HUES64 (cell line): ENCODE measurements at regions not wholly inside any gene's neighbourhood (a gene's known extent, or its start where the extent isn't known, plus 50 kb on each side); places are given as distances from the start of the nearest gene placed in this dataset.
"Not testable (repeated sequence)": the region's sequence is repeated elsewhere in the genome, so short reads cannot be mapped to it uniquely, and the experiment has no call there.

Experiments
- H3K27ac ChIP-seq: 2 replicates; pipeline ENCODE4 v1.7.0; 2013; ENCODE audit warnings: low read depth, low read length, inconsistent platforms
- H3K27me3 ChIP-seq: 2 replicates; pipeline ENCODE4 v1.6.1; 2013; ENCODE audit warnings: mild to moderate bottlenecking, low read length; ENCODE audit not compliant: insufficient read depth
- H3K36me3 ChIP-seq: 2 replicates; pipeline ENCODE4 v1.6.1; 2013; ENCODE audit warnings: mild to moderate bottlenecking, low read length; ENCODE audit not compliant: insufficient read depth
- H3K4me1 ChIP-seq: 2 replicates; pipeline ENCODE4 v1.6.1; 2013; ENCODE audit warnings: mild to moderate bottlenecking, low read length, moderate library complexity; ENCODE audit not compliant: insufficient read depth
- H3K4me3 ChIP-seq: 2 replicates; pipeline ENCODE4 v1.5.1; 2013; ENCODE audit warnings: mild to moderate bottlenecking, low read length, moderate library complexity
- H3K9ac ChIP-seq: 2 replicates; pipeline ENCODE4 v1.6.1; 2013; ENCODE audit warnings: mild to moderate bottlenecking, low read depth, low read length
- H3K9me3 ChIP-seq: 2 replicates; pipeline ENCODE4 v1.6.1; 2013; ENCODE audit warnings: low read depth, low read length; ENCODE audit not compliant: insufficient read depth
- WGBS: fragments of 150-250, 120-280 bp; methylation state at CpG from one replicate; pipeline ENCODE4 v1.1.7; 2013; ENCODE audit warnings: missing lambda C conversion rate; 5-methylcytosine and 5-hydroxymethylcytosine counted together

- not testable (repeated sequence) for H3K36me3 ChIP-seq, H3K27ac ChIP-seq, H3K4me1 ChIP-seq, H3K9me3 ChIP-seq, H3K9ac ChIP-seq, H3K27me3 ChIP-seq, H3K4me3 ChIP-seq
- 93% methylated on average over 39 of the region's 39 CpGs for WGBS
Observed at GRCh38 chr18:64725657-64726056, 576.8 kb upstream of the LINC00305 start.

- Histone ChIP-seq H3K4me1 (no peaks in the 10 kb centered on the region), H3K27me3 (no peaks in the 10 kb centered on the region), H3K36me3 (no peaks in the 10 kb centered on the region), H3K9ac (no peak overlapping the region), H3K4me3 (no peak overlapping the region), H3K9me3 (no peaks in the 10 kb centered on the region), H3K27ac (no peak overlapping the region)
- WGBS: 94% methylated on average over 19 of the region's 19 CpGs
Observed at GRCh38 chr18:64720781-64721464, 572.0 kb upstream of the LINC00305 start.

- Histone ChIP-seq H3K9ac (no peak overlapping the region), H3K27me3 (no peaks in the 10 kb centered on the region), H3K36me3 (no peaks in the 10 kb centered on the region), H3K27ac (no peak overlapping the region), H3K4me1 (0 out of 2 replicates have a peak, but pooled peaks cover 5% of the 10 kb centered on the region), H3K4me3 (no peak overlapping the region), H3K9me3 (no peaks in the 10 kb centered on the region)
- 89% methylated on average over 6 of the region's 6 CpGs for WGBS
Observed at GRCh38 chr18:64718808-64719207, 569.9 kb upstream of the LINC00305 start.

GRCh38 chr18:64717026-64717425 is 568.1 kb upstream of the LINC00305 start:
- WGBS: 72% methylated on average over 2 of the region's 2 CpGs
- H3K4me1 ChIP-seq: 0 out of 2 replicates have a peak, but pooled peaks cover 5% of the 10 kb centered on the region
- no peaks in the 10 kb centered on the region for H3K27me3 ChIP-seq
- H3K4me3 ChIP-seq: no peak overlapping the region
- H3K27ac ChIP-seq: no peak overlapping the region
- H3K9ac ChIP-seq: no peak overlapping the region
- H3K9me3 ChIP-seq: no peaks in the 10 kb centered on the region
- H3K36me3 ChIP-seq: no peaks in the 10 kb centered on the region

GRCh38 chr18:64714086-64714485 is 565.2 kb upstream of the LINC00305 start:
- no peak overlapping the region for H3K4me3 ChIP-seq
- H3K4me1 ChIP-seq: 0 out of 2 replicates have a peak, but pooled peaks cover 5% of the 10 kb centered on the region
- no peaks in the 10 kb centered on the region for H3K9me3 ChIP-seq
- no peak overlapping the region for H3K27ac ChIP-seq
- H3K27me3 ChIP-seq: no peaks in the 10 kb centered on the region
- no peak overlapping the region for H3K9ac ChIP-seq
- no peaks in the 10 kb centered on the region for H3K36me3 ChIP-seq

GRCh38 chr18:64713284-64713683 is 564.4 kb upstream of the LINC00305 start:
- H3K9ac ChIP-seq: no peak overlapping the region
- H3K4me1 ChIP-seq: 0 out of 2 replicates have a peak, but pooled peaks cover 5% of the 10 kb centered on the region
- no peak overlapping the region for H3K27ac ChIP-seq
- H3K9me3 ChIP-seq: no peaks in the 10 kb centered on the region
- no peaks in the 10 kb centered on the region for H3K27me3 ChIP-seq
- 92% methylated on average over 2 of the region's 2 CpGs for WGBS
- no peaks in the 10 kb centered on the region for H3K36me3 ChIP-seq
- no peak overlapping the region for H3K4me3 ChIP-seq

- Histone ChIP-seq H3K27ac (no peak overlapping the region), H3K4me1 (0 out of 2 replicates have a peak, but pooled peaks cover 5% of the 10 kb centered on the region), H3K9me3 (no peaks in the 10 kb centered on the region), H3K27me3 (no peaks in the 10 kb centered on the region), H3K4me3 (no peak overlapping the region), H3K9ac (no peak overlapping the region), H3K36me3 (no peaks in the 10 kb centered on the region)
- WGBS: 100% methylated on average over 1 of the region's 1 CpG
Observed at GRCh38 chr18:64712035-64712434, 563.1 kb upstream of the LINC00305 start.

GRCh38 chr18:64710105-64710861 is 561.4 kb upstream of the LINC00305 start:
- Histone ChIP-seq H3K36me3 (no peaks in the 10 kb centered on the region), H3K27ac (no peak overlapping the region), H3K27me3 (no peaks in the 10 kb centered on the region), H3K9me3 (no peaks in the 10 kb centered on the region), H3K9ac (no peak overlapping the region), H3K4me3 (no peak overlapping the region), H3K4me1 (0 out of 2 replicates have a peak, but pooled peaks cover 5% of the 10 kb centered on the region)
- 93% methylated on average over 2 of the region's 2 CpGs for WGBS

- no peak overlapping the region for H3K4me3 ChIP-seq
- H3K27me3 ChIP-seq: no peaks in the 10 kb centered on the region
- H3K9ac ChIP-seq: no peak overlapping the region
- no peak overlapping the region for H3K27ac ChIP-seq
- no peaks in the 10 kb centered on the region for H3K36me3 ChIP-seq
- no peaks in the 10 kb centered on the region for H3K9me3 ChIP-seq
- no peaks in the 10 kb centered on the region for H3K4me1 ChIP-seq
Observed at GRCh38 chr18:64707052-64707451, 558.2 kb upstream of the LINC00305 start.

GRCh38 chr18:64699081-64699480 is 550.2 kb upstream of the LINC00305 start:
- Histone ChIP-seq H3K4me1 (no peaks in the 10 kb centered on the region), H3K27ac (no peak overlapping the region), H3K27me3 (no peaks in the 10 kb centered on the region), H3K9ac (no peak overlapping the region), H3K4me3 (no peak overlapping the region), H3K9me3 (no peaks in the 10 kb centered on the region), H3K36me3 (no peaks in the 10 kb centered on the region)
- whole genome bisulfite sequencing: 100% methylated on average over 1 of the region's 2 CpGs

- Histone ChIP-seq H3K4me1 (no peaks in the 10 kb centered on the region), H3K9ac (no peak overlapping the region), H3K4me3 (no peak overlapping the region), H3K27ac (no peak overlapping the region), H3K9me3 (no peaks in the 10 kb centered on the region), H3K27me3 (no peaks in the 10 kb centered on the region), H3K36me3 (no peaks in the 10 kb centered on the region)
- WGBS: 95% methylated on average over 9 of the region's 9 CpGs
Observed at GRCh38 chr18:64695851-64696553, 547.1 kb upstream of the LINC00305 start.
